HG02884 (cell line): ENCODE measurements at regions not wholly inside any gene's neighbourhood (a gene's known extent, or its start where the extent isn't known, plus 50 kb on each side); places are given as distances from the start of the nearest gene placed in this dataset.

Experiments used
- ATAC-seq: cut with Tn5 transposase; IDR thresholded peaks from one replicate; pipeline ENCODE4 v1.9.1; 2021; ENCODE audit warnings: mild to moderate bottlenecking, moderate library complexity; ENCODE audit not compliant: unreplicated experiment

- ATAC-seq, result no peak
Measured at GRCh38 chr9:1320607-1321195, 270.5 kb downstream of the DMRT2 start.

- ATAC-seq, result no peak
Measured at GRCh38 chr9:1327467-1327866, 277.3 kb downstream of the DMRT2 start.

- no peak for ATAC-seq
Measured at GRCh38 chr9:1328341-1328740, 278.2 kb downstream of the DMRT2 start.

GRCh38 chr9:1331546-1332038 lies 281.4 kb downstream of the DMRT2 start:
- ATAC-seq, result no peak

- no peak for ATAC-seq
Measured at GRCh38 chr9:1332156-1332555, 282.0 kb downstream of the DMRT2 start.

- no peak for ATAC-seq
Measured at GRCh38 chr9:1335174-1335573, 285.0 kb downstream of the DMRT2 start.

GRCh38 chr9:1337169-1337568 lies 287.0 kb downstream of the DMRT2 start:
- ATAC-seq, result no peak

- no peak for ATAC-seq
Measured at GRCh38 chr9:1340390-1340789, 290.2 kb downstream of the DMRT2 start.

GRCh38 chr9:1353291-1353690 lies 303.1 kb downstream of the DMRT2 start:
- no peak for ATAC-seq

- ATAC-seq, result no peak
Measured at GRCh38 chr9:1354086-1354485, 303.9 kb downstream of the DMRT2 start.

GRCh38 chr9:1354606-1355005 lies 304.4 kb downstream of the DMRT2 start:
- no peak for ATAC-seq

GRCh38 chr9:1355656-1356055 lies 305.5 kb downstream of the DMRT2 start:
- ATAC-seq, result no peak

- ATAC-seq, result no peak
Measured at GRCh38 chr9:1362845-1363244, 312.7 kb downstream of the DMRT2 start.

- no peak for ATAC-seq
Measured at GRCh38 chr9:1366276-1366675, 316.1 kb downstream of the DMRT2 start.

- no peak for ATAC-seq
Measured at GRCh38 chr9:1369297-1369696, 319.1 kb downstream of the DMRT2 start.

- no peak for ATAC-seq
Measured at GRCh38 chr9:1373445-1373844, 323.3 kb downstream of the DMRT2 start.

- no peak for ATAC-seq
Measured at GRCh38 chr9:1383899-1384455, 333.8 kb downstream of the DMRT2 start.

- ATAC-seq, result no peak
Measured at GRCh38 chr9:1384816-1385215, 334.7 kb downstream of the DMRT2 start.

GRCh38 chr9:1386420-1386819 lies 336.3 kb downstream of the DMRT2 start:
- no peak for ATAC-seq

GRCh38 chr9:1388216-1388615 lies 338.1 kb downstream of the DMRT2 start:
- ATAC-seq, result no peak

- no peak for ATAC-seq
Measured at GRCh38 chr9:1400983-1401382, 350.8 kb downstream of the DMRT2 start.

- no peak for ATAC-seq
Measured at GRCh38 chr9:1404940-1405339, 354.8 kb downstream of the DMRT2 start.

- ATAC-seq, result no peak
Measured at GRCh38 chr9:1411826-1412225, 361.7 kb downstream of the DMRT2 start.
